Activated CD4-positive, alpha-beta T cell treated with anti-CD3 and anti-CD28 coated beads, Interleukin-2, Interleukin-4, amounts not matched to agents 100 ng/mL and 50 ng/mL, durations not matched to agents 16 hours and 8 hours (primary cell): ENCODE measurements at regions not wholly inside any gene's neighbourhood (a gene's known extent, or its start where the extent isn't known, plus 50 kb on each side); places are given as distances from the start of the nearest gene placed in this dataset.
A peak's percentile ranks its signal among the peaks of the same experiment; 100 is the strongest.
"Not testable (repeated sequence)": the region's sequence is repeated elsewhere in the genome, so short reads cannot be mapped to it uniquely, and the experiment has no call there.

ENCODE experiments used
- DNase-seq: peaks from one replicate; pipeline ENCODE4 v3.0.0-alpha.2; 2020; ENCODE audit warnings: low spot score

GRCh38 chr2:61774351-61774750 is 79.5 kb downstream of the FAM161A start:
- no peak for DNase-seq

DNA sequence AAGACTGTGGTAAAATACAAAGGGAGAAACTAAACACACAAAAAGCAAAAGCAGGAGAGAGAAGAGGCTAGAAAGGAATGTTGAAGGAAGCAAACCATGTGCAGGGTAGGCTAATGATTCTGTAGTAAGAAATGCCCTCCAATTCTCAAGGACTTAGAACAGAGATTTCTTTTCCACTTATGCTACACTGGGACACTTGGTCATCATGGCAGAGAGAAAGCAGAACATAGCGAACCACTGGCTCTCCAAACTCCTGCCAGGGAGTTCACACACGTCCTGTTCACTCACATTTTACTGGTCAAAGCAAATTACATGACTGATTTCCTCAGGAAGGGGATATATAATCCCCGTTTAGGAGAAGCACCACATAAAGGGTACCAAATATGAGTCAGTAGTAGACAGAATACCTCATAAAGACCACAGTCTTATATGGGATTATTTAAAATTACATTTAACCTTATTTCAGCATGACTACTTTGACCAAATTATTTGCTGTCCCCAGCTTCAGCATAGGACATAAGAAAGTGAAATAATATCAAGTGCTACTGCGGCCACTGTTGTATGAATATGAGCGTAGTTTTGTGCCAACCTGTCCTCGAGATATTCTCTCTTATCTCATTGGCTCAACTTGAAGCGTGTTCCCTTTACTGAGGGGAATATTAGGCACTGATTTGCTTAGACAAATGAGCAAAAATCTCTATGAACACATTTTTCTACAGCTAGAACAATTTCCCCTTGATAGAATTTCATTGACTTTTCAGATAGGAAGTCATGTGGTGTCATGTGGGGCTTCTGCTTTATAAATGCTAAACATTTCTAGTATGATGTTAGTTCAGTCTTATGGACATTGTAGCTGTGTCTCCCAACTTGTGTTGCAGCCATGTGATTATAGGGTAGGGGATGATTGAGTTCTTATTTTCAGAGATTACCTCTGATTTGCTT is 81.7 kb downstream of the FAM161A start:
- no peak for DNase-seq

DNA sequence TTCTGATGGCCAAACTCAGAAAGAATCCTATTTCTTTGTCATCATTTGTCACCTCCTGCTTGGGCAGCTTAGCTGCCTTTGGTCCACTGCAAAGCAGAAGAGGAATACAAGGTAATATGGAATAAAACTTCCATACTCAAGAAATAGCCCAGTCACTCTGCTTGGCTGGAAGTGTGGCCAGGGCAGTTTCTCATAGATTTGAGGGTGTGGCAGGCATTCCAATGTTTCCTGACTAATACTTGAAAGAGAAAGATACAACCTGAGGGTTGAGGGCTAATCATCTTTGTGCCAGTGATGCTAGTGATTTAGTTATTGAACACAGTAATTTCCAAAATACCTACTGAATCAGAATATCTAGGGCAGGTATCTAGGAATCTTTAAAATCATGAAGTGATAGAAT is 83.1 kb downstream of the FAM161A start:
- no peak for DNase-seq

DNA sequence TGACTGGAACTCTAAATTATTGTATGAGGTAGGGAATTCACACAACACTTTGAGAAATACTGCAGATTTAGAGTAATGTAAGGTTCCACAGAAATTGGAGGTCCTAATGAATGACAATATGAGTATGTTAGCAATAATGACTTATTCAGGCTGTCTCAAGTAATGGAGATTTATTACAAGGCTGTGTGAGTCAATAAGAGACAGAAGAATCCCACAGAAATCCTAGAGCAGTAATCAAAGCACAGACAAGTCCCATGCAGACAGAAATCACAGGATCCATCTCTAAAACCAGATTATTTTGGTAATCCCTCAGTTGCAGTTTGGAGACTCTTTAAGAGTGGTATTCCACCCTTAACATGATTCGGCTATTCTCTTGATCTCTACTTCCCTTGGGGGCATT is 83.6 kb downstream of the FAM161A start:
- no peak for DNase-seq

DNA sequence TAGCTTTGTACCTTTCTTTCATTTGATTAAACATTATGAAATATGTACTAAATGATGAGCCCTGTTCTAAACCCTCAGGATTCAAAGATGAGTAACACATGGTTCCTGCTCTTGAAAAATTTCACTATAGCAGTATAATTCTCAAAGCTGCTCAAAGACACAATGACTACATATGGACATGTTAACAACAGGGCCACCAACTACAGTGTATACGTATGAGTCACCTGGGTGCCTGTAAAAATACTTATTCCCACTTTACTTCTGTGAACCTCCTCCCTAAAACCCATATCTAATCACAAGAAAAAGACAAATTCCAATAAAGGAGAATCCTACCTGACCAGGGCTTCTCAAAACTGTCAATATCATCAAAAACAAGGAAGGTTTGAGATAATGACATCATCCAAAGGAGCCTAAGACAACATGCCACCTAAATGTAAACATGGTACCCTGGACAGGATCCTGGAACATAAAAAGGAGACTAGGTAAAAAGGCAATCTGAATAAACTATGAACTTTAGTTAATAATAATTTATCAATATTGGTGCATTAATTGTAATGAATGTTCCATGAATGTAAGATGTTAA is 84.7 kb downstream of the FAM161A start:
- no peak for DNase-seq

DNA sequence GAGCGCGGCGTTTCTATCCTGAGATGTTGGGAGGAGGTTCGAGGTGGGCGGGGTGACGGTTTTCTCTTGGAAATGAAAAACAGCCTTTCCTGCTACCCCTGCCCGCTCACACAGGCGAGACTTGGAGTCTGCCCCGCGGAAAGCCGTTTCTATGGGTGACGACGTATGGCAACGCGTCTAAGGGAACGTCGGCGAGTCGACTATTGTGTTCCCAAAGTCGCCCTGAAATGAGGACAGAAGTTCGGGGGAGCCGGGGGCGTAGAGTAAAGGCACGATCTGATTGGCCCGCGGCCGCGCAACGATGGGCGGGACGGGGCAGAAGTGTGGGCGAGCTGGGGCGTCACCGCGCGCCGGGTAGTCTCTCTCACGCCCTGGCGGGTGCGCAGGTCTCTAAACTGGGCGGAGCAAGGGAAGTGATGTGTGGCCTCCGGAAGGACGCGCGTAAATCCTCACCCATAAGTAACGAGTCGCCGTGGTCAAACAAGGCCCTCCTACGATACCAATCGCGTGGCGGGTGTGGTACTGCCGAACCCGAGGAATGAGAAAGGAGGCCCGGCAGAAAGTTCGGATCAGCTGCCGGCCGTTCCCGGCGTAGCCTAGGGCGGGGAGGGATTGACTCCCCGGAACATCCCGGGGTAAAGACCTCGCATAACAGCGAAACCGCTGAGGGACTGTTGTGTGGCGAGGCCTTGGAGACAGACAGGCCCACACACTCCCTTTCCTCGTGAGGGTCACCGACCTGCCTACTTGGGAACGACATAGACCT is 89.6 kb downstream of the FAM161A start:
- DNase-seq: peak; percentile 98

DNA sequence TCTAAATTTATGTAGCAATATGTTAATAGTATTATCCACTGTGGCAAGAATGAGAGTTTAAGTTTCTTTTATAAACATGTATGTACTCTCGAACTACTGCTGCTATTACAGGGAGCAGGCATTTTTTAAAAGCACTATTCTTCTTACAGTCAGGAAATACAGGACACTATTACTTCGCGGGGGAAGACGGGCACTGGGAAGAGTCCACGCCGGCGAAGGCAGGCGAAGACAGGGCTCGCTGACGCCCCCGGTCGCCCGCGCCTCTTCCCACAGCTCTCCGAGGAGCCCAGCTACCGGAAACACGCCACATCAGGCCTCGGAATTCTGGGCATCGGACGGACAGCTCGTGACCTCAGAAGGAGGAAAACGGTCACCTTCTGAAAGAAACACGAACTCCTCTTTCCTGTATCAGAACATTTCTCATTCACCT is 90.2 kb downstream of the FAM161A start:
- DNase-seq: no peak

GRCh38 chr2:61762292-61762691 is 91.6 kb downstream of the FAM161A start:
- DNase-seq: peak; percentile 64

- peak; percentile 26 for DNase-seq
Observed at GRCh38 chr2:61759718-61760117, 94.1 kb downstream of the FAM161A start.

DNA sequence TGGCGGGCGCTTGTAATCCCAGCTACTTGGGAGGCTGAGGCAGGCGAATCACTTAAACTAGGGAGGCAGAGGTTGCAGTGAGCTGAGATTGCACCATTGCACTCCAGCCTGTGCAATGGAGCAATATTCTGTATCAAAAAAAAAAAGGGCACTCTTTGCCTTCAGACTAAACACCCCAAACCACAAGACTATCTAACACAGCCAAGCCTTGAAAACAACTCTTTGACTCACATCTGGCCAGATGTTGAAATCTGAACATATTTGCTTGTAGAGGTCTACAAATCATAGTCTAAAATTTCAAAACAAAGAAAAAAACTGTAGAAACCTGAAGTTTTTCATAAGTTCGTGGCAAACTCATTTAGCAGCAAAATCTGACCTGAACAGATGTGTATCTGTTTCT is 94.9 kb downstream of the FAM161A start:
- DNase-seq: peak; percentile 6

DNA sequence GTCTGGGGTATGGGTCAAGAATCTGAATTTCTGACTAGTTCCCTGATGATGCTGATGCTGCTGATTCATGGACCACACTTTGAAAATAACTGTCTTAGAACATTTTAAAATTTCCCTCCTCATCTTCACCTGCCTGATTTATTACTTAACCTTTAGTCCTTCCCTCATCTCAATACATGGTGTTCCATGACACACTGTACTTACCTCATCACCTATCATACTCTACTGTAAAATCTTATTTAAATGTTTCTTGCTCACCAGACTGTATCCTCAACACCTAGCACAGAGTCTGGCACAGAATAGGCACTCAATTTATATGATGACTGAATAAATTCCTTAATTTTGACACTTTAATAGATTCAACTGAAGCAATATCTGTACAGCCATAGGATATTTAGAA is 95.7 kb downstream of the FAM161A start:
- no peak for DNase-seq

- no peak for DNase-seq
Observed at GRCh38 chr2:61753512-61753911, 100.3 kb downstream of the FAM161A start.

GRCh38 chr2:61750624-61751023 is 103.2 kb downstream of the FAM161A start:
- DNase-seq: no peak

- no peak for DNase-seq
Observed at GRCh38 chr2:61742955-61743354, 110.9 kb downstream of the FAM161A start.

DNA sequence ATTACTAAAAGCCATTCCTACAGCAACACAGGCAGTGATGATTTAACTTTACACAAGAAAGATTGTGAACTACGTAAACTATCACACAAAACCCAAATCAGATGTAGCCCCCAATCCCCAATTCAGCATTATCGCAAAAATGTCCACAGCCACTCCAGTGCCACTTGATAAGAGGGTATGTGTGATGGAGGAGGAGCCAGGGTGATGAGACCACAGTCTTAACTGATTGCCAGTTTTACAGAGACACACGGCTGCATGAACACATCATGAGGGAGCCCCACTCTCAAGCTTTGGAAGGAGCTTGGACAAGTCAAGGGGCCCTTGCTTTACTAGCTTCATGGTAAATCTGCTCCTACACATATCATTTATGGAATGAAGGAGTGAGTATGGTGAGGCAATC is 116.0 kb downstream of the FAM161A start:
- DNase-seq: no peak

- no peak for DNase-seq
Observed at GRCh38 chr2:61736953-61737352, 116.9 kb downstream of the FAM161A start.

- DNase-seq: no peak
Observed at GRCh38 chr2:61733563-61733962, 120.3 kb downstream of the FAM161A start.

DNA sequence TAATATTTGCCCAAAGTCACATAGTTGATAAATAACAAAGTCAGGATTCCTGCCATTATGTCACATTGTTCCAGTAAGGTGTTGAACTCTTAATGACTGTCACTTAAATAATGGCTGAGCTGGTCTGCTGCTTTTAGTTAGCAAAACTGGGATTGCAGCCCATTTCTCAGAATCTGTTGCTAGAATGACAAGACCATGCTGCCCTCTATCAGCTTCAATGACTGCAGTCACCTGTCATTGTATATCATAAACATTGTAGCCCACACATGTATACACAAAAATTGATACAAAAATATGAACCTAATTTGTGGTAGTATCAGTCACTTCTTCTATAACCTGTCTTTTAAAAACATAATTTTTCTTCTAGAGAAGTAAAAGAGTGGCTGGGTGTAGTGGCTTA is 121.1 kb downstream of the FAM161A start:
- DNase-seq: no peak

- DNase-seq: no peak
Observed at GRCh38 chr2:61727746-61728145, 126.1 kb downstream of the FAM161A start.

- no peak for DNase-seq
Observed at GRCh38 chr2:61726456-61727209, 127.2 kb downstream of the FAM161A start.

GRCh38 chr2:61723364-61723763 is 130.5 kb downstream of the FAM161A start:
- DNase-seq: not testable (repeated sequence)

- DNase-seq: no peak
Observed at GRCh38 chr2:61722800-61723199, 131.1 kb downstream of the FAM161A start.
